GM19463 (cell line): ENCODE measurements at regions not wholly inside any gene's neighbourhood (a gene's known extent, or its start where the extent isn't known, plus 50 kb on each side); places are given as distances from the start of the nearest gene placed in this dataset.
"Not testable (repeated sequence)": the region's sequence is repeated elsewhere in the genome, so short reads cannot be mapped to it uniquely, and the experiment has no call there.

Source experiments
- ATAC-seq: cut with Tn5 transposase; IDR thresholded peaks from one replicate; pipeline ENCODE4 v1.9.1; 2021; ENCODE audit warnings: mild to moderate bottlenecking, moderate library complexity; ENCODE audit not compliant: unreplicated experiment

GRCh38 chr1:25134307-25134706, 98.0 kb downstream of the SYF2 start:
- ATAC-seq, result no peak

GRCh38 chr1:25131794-25132193, 100.5 kb downstream of the SYF2 start:
- ATAC-seq, result no peak

GRCh38 chr1:25130895-25131294, 101.4 kb downstream of the SYF2 start:
- no peak for ATAC-seq

- no peak for ATAC-seq
These were observed 102.9 kb downstream of the SYF2 start for GRCh38 chr1:25129380-25129779.

DNA sequence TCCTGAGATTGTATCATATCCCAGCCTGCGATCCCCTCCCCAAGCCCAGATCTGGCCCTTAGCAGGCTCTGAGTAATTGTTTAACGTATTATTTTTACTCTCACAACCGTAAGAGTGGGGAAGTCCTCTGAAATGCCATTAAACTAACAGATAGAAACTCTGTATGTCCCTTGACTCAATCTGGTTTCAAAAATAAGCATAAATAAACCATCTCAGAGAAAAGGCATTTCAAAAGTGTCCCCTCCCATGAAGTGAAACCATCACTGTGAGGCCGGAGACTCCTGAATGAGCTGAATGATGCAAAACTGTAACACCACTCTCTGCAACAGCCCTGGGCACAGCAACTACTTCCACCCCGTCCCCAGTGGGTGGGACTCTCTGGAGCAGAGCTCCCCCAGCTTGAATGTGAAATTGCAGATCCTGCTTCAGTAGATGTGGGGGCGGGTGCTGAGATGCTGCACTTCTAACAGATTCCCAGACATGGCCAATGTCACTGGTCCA, 104.1 kb downstream of the SYF2 start:
- peak; percentile 81 for ATAC-seq

DNA sequence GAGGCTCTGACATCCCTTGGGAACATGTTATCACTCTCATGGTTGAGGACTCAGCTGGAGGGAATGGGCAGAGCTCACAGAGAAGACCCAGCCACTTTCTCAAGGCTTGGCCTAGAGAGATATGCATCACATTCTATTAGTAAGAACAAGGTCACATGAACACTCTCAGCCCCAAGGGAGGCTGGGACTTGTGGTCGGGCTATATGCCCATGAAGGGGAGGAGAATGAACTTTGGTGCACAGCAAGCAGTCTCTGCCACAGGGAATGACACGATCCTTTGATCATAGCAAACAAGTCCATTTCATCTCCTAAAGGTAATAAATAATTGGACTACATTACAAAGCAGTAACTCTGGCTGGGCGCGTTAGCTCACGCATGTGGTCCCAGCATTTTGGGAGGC, 105.7 kb downstream of the SYF2 start:
- ATAC-seq, result no peak

GRCh38 chr1:25123551-25123950, 108.8 kb downstream of the SYF2 start:
- no peak for ATAC-seq

DNA sequence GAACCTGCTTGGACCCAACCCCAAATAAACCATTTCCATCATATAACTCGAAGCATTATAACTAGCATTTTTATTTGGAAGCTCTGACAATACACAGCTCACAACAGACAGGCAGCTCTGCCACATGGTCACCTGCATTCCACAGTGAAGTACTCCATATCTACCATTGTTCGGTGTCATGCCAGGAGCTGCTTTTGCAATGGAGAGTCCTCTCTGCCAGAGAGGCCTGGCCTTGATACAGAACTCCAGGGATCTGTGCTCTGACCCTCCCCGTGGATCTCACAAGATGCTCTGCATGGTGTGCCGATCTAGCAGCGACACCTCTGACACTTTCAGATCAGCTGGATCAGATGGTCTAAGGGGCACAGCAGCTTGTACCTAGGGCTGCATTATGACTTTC, 109.6 kb downstream of the SYF2 start:
- ATAC-seq, result no peak

- no peak for ATAC-seq
These were observed 112.0 kb downstream of the SYF2 start for GRCh38 chr1:25120281-25120680.

DNA sequence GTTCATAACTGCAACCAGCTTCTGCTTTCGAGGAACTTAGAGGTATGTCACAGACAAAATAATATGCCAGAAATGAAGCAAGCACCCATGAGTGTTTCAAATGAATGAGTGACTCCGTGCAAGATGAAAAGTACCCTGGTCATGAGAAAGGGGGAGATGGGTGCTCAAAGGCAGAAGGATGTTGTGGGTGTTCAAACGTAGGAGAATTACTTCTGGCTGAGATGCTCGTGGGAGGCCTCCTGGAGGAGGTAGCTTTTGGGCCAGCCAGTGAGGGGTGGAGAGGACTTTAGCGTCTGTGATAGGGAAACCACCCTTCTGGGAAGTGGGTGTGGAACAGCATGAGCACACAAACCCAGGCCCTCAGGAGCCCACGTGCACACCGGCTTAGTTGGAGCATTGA, 113.8 kb downstream of the SYF2 start:
- ATAC-seq, result no peak

- no peak for ATAC-seq
These were observed 115.0 kb downstream of the SYF2 start for GRCh38 chr1:25117233-25117823.

- no peak for ATAC-seq
These were observed 115.5 kb downstream of the SYF2 start for GRCh38 chr1:25116832-25117231.

DNA sequence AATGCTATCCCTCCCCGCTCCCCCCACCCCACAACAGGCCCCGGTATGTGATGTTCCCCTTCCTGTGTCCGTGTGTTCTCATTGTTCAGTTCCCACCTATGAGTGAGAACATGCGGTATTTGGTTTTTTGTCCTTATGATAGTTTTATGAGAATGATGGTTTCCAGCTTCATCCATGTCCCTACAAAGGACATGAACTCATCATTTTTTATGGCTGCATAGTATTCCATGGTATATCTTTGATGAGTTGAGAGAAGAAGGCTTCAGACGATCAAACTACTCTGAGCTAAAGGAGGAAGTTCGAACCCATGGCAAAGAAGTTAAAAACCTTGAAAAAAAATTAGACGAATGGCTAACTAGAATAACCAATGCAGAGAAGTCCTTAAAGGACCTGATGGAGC, 116.2 kb downstream of the SYF2 start:
- ATAC-seq, result not testable (repeated sequence)

DNA sequence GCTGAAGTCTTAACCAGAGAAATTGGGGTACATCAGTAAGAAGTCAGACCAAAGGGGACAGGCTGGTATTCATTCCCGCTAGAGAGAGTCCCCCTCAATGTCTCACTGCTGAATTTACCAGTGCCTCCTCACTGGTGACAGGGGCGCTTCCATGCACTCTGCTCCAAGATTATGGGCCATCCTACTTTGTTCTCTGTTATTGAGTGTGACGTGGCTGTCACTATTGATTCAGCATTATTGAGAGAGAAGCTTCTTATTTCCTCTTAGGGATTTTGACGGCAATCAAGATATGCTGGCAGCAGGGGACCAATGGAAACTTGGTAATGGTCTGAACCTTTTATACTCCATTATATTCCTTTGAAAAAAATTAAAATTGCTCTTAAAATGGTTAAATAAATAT, 118.6 kb downstream of the SYF2 start:
- ATAC-seq, result no peak

DNA sequence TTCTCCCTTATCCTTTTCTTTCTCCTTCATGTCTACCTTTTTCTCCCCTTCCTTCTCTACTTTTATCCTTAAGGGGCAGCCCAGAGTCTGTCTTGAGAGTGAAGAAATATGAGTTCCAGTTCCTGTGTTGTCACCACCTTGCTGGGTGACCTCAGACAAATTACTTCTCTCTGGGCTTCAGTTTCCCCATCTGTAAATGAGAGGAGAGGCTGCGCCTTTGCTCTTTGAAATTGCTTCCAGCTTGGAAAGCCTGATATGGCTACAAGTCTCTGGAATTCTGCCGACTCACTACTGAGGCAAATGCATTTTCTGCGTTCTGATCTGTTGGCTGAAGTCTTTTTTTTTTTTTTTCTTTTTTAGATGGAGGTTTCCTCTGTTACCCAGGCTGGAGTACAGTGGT, 119.2 kb downstream of the SYF2 start:
- ATAC-seq, result no peak

- ATAC-seq, result no peak
These were observed 119.9 kb downstream of the SYF2 start for GRCh38 chr1:25112400-25112799.

- ATAC-seq, result no peak
These were observed 120.6 kb downstream of the SYF2 start for GRCh38 chr1:25111706-25112105.

DNA sequence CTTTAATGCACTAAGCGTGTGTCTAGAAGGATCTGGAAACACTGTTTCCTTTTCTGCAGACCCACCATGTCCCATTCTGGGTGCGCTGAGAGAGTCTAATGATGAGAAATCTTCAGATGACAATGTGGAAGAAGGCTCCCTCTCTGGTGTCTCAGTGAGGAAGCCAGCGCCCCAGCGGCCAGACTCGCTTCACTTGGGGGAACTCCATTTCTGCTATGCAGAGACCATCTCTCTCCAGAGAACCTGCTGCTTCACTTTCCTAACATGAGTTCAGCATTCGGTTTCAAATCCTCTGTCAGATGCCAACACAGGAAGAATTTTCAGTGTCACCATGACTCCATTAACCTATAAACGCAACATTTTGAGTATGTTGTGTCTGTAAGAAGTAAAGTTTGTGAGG, 121.8 kb downstream of the SYF2 start:
- ATAC-seq, result no peak

- ATAC-seq, result no peak
These were observed 122.3 kb downstream of the SYF2 start for GRCh38 chr1:25110036-25110435.

GRCh38 chr1:25109531-25109951, 122.8 kb downstream of the SYF2 start:
- ATAC-seq, result no peak

GRCh38 chr1:25107643-25108010, 124.7 kb downstream of the SYF2 start:
- ATAC-seq, result no peak

GRCh38 chr1:25106976-25107642, 125.2 kb downstream of the SYF2 start:
- no peak for ATAC-seq

- ATAC-seq, result peak; percentile 64
These were observed 126.0 kb downstream of the SYF2 start for GRCh38 chr1:25106352-25106751.
